RWPE2 (cell line): ENCODE measurements at regions not wholly inside any gene's neighbourhood (a gene's known extent, or its start where the extent isn't known, plus 50 kb on each side); places are given as distances from the start of the nearest gene placed in this dataset.

ENCODE experiments used
- ATAC-seq: fragments of 200-7000 bp; cut with Tn5 transposase; 3 replicates; pipeline ENCODE4 v1.9.1; 2021; ENCODE audit warnings: low read depth
- DNase-seq: peaks from one replicate; pipeline ENCODE4 v3.0.0-alpha.2; 2020; ENCODE audit warnings: low spot score
- H3K27ac ChIP-seq: fragments of 450-650 bp; 2 replicates; pipeline ENCODE4 v1.5.1; 2017; ENCODE audit warnings: mild to moderate bottlenecking; ENCODE audit not compliant: poor library complexity, severe bottlenecking
- H3K27me3 ChIP-seq: fragments of 250-450 bp; sonication (Bioruptor Pico); 2 replicates; pipeline ENCODE4 v1.5.1; 2021; ENCODE audit warnings: mild to moderate bottlenecking, moderate library complexity; ENCODE audit not compliant: insufficient read depth, poor library complexity, severe bottlenecking
- H3K36me3 ChIP-seq: fragments of 250-450 bp; sonication (Bioruptor Pico); 2 replicates; pipeline ENCODE4 v1.5.1; 2020; ENCODE audit warnings: low read depth, mild to moderate bottlenecking, moderate library complexity
- H3K4me1 ChIP-seq: fragments of 250-450 bp; sonication (Bioruptor Pico); 2 replicates; pipeline ENCODE4 v1.5.1; 2021; ENCODE audit warnings: mild to moderate bottlenecking, moderate library complexity; ENCODE audit not compliant: insufficient read depth, poor library complexity, severe bottlenecking
- H3K4me3 ChIP-seq: fragments of 250-450 bp; sonication (Bioruptor Pico); 2 replicates; pipeline ENCODE4 v1.5.1; 2021; ENCODE audit warnings: mild to moderate bottlenecking, moderate library complexity; ENCODE audit not compliant: severe bottlenecking
- H3K9me3 ChIP-seq: fragments of 250-450 bp; sonication (Bioruptor Pico); 2 replicates; pipeline ENCODE4 v1.5.1; 2021; ENCODE audit warnings: mild to moderate bottlenecking, moderate library complexity; ENCODE audit not compliant: severe bottlenecking
- TF ChIP-seq, protein P1 (sequence below): fragments of 450-650 bp; IDR thresholded peaks from one replicate; pipeline ENCODE4 v1.5.1; 2017; ENCODE audit warnings: mild to moderate bottlenecking, moderate library complexity; ENCODE audit not compliant: poor library complexity, severe bottlenecking

DNA sequence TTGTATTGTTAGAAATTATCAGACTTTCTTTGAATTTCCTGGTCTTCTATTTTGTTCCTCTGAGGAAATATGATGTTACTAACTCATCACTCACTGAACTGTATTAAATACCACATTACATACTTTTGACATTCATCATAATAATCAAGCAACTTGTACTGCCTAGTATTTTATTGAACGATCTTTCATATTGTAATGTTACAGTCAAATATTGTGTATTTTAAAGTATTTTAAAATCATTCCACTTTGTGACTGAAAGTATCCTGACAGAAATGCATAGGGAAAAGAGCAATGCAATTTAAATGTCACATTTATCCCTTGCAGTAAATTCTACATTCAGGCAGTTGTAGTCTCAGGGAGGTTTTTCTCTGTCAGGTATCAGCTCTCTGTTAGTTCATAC is 1557.4 kb downstream of the CDH8 start:
- Histone ChIP-seq H3K9me3 (no peaks in the 10 kb centered on the region), H3K4me1 (no peaks in the 10 kb centered on the region), H3K4me3 (no peak overlapping the region), H3K27me3 (no peaks in the 10 kb centered on the region), H3K27ac (no peak overlapping the region), H3K36me3 (no peaks in the 10 kb centered on the region)
- DNase-seq (no peak), ATAC-seq (peak; percentile 51; the same call in 1 of the 3 replicates)
- TF ChIP-seq, protein P1, sequence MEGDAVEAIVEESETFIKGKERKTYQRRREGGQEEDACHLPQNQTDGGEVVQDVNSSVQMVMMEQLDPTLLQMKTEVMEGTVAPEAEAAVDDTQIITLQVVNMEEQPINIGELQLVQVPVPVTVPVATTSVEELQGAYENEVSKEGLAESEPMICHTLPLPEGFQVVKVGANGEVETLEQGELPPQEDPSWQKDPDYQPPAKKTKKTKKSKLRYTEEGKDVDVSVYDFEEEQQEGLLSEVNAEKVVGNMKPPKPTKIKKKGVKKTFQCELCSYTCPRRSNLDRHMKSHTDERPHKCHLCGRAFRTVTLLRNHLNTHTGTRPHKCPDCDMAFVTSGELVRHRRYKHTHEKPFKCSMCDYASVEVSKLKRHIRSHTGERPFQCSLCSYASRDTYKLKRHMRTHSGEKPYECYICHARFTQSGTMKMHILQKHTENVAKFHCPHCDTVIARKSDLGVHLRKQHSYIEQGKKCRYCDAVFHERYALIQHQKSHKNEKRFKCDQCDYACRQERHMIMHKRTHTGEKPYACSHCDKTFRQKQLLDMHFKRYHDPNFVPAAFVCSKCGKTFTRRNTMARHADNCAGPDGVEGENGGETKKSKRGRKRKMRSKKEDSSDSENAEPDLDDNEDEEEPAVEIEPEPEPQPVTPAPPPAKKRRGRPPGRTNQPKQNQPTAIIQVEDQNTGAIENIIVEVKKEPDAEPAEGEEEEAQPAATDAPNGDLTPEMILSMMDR = no peak

DNA sequence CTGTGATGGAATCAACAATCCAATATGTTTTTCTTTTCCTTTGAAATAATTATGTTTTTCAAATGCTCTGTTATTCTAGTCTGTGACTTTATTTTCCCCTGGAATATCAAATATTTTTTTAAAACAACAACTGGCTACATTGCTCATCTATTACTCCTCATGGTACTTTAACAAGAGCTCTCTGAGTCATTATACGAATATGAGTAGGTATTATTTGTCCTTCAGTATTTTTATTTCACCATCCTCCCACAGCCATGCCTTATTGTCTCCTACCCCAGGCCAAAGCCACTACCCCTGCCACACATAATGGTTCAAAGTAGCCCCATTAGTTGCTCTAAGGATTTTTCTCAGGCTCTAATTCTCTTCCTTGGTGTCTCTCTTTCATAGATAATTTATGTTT is 1572.3 kb downstream of the CDH8 start:
- Histone ChIP-seq H3K4me1 (peaks cover 7% of the 10 kb centered on the region), H3K36me3 (no peaks in the 10 kb centered on the region), H3K27ac (no peak overlapping the region), H3K9me3 (no peaks in the 10 kb centered on the region), H3K27me3 (no peaks in the 10 kb centered on the region), H3K4me3 (no peak overlapping the region)
- ATAC-seq (peak; percentile 77), DNase-seq (no peak)
- TF ChIP-seq, protein P1 = no peak

DNA sequence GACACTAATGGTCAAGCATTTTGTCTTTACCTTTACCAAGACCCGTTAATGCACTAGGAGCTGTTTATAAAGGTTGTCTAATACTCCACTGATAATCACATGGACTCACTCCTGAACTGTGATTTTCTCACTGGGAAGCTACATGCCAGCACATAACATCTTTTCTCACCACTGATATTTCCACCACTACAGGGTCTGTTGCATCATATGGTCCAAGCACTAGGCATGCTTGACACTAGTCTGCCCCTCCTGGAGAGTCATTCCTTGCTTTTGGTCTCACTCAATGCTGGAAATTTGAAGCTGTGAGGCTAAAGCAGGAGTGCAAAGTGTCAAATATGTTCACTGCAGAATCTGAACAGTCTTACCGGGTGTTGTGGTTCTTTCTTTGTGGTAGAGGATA is 1576.8 kb downstream of the CDH8 start:
- Histone ChIP-seq H3K27ac (no peak overlapping the region), H3K4me1 (peaks cover 7% of the 10 kb centered on the region), H3K4me3 (no peak overlapping the region), H3K9me3 (no peaks in the 10 kb centered on the region), H3K27me3 (no peaks in the 10 kb centered on the region), H3K36me3 (no peaks in the 10 kb centered on the region)
- ATAC-seq (no peak), DNase-seq (no peak)
- TF ChIP-seq, protein P1 = no peak

DNA sequence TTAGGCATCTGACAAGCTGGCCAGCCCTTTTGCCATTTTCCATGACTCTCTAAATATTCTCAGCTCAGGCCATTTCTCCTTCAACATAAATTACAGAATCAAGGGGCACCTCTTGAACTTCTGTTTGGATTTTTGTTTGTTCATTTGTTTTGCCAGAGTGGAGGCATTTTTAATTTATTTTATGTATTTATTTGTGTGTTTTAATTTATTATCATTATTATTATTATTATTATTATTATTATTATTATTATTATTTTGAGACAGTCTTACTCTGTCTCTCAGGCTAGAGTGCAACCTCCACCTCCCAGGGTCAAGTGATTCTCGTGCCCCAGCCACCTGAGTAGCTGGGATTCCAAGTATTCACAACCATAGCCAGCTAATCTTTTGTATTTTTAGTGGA is 1578.0 kb downstream of the CDH8 start:
- Histone ChIP-seq H3K4me1 (no peaks in the 10 kb centered on the region), H3K27me3 (no peaks in the 10 kb centered on the region), H3K27ac (no peak overlapping the region), H3K36me3 (no peaks in the 10 kb centered on the region), H3K4me3 (no peak overlapping the region), H3K9me3 (no peaks in the 10 kb centered on the region)
- ATAC-seq (no peak), DNase-seq (no peak)
- TF ChIP-seq, protein P1 = no peak

DNA sequence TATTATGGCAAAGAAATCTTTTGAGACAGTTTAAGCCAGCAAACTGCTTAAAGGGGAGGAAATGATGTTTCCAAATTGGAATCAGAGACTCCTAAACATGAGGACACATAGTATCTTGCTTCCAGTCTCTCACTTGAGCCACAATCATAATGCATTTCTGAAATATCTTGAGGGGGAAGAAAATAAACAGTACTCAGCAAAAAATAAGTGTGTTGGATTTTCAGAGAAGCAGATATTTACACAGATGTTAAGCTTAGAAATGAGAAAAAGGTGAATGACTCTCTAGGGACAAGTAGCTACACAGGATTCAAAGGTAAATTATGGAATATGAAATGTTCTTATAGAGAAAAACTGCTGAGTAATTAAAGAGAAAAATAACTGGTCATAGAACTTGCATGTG is 1583.6 kb downstream of the CDH8 start:
- Histone ChIP-seq H3K27me3 (peaks cover 16% of the 10 kb centered on the region), H3K4me3 (no peak overlapping the region), H3K27ac (no peak overlapping the region), H3K4me1 (no peaks in the 10 kb centered on the region), H3K36me3 (no peaks in the 10 kb centered on the region), H3K9me3 (no peaks in the 10 kb centered on the region)
- DNase-seq = no peak
- TF ChIP-seq, protein P1 = no peak
- no peak for ATAC-seq
